ENCODE measurements at regions not wholly inside any gene's neighbourhood (a gene's known extent, or its start where the extent isn't known, plus 50 kb on each side); places are given as distances from the start of the nearest gene placed in this dataset.
A peak's percentile ranks its signal among the peaks of the same experiment; 100 is the strongest.

DNA sequence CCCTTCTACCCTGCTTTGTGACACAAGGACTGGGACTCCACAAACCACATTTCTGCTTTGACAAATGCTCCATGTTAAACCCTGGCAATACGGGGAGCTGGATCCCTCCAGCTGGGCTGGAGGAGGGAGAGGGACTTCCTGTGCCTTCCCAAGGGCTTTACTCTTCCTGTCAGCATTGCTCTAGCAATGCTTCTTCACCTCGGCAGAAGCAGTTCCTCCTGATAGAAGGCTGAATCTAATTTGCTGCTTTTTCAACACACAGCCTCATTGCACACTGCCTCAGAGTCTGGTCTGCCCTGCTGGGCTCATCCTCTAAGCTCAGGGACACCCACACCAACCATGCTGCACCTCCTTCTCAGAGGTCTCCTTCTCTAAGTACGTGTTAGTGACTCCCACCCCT lies 142.8 kb upstream of the SMAD3 start (continued):
- TF ChIP-seq, protein P1, sequence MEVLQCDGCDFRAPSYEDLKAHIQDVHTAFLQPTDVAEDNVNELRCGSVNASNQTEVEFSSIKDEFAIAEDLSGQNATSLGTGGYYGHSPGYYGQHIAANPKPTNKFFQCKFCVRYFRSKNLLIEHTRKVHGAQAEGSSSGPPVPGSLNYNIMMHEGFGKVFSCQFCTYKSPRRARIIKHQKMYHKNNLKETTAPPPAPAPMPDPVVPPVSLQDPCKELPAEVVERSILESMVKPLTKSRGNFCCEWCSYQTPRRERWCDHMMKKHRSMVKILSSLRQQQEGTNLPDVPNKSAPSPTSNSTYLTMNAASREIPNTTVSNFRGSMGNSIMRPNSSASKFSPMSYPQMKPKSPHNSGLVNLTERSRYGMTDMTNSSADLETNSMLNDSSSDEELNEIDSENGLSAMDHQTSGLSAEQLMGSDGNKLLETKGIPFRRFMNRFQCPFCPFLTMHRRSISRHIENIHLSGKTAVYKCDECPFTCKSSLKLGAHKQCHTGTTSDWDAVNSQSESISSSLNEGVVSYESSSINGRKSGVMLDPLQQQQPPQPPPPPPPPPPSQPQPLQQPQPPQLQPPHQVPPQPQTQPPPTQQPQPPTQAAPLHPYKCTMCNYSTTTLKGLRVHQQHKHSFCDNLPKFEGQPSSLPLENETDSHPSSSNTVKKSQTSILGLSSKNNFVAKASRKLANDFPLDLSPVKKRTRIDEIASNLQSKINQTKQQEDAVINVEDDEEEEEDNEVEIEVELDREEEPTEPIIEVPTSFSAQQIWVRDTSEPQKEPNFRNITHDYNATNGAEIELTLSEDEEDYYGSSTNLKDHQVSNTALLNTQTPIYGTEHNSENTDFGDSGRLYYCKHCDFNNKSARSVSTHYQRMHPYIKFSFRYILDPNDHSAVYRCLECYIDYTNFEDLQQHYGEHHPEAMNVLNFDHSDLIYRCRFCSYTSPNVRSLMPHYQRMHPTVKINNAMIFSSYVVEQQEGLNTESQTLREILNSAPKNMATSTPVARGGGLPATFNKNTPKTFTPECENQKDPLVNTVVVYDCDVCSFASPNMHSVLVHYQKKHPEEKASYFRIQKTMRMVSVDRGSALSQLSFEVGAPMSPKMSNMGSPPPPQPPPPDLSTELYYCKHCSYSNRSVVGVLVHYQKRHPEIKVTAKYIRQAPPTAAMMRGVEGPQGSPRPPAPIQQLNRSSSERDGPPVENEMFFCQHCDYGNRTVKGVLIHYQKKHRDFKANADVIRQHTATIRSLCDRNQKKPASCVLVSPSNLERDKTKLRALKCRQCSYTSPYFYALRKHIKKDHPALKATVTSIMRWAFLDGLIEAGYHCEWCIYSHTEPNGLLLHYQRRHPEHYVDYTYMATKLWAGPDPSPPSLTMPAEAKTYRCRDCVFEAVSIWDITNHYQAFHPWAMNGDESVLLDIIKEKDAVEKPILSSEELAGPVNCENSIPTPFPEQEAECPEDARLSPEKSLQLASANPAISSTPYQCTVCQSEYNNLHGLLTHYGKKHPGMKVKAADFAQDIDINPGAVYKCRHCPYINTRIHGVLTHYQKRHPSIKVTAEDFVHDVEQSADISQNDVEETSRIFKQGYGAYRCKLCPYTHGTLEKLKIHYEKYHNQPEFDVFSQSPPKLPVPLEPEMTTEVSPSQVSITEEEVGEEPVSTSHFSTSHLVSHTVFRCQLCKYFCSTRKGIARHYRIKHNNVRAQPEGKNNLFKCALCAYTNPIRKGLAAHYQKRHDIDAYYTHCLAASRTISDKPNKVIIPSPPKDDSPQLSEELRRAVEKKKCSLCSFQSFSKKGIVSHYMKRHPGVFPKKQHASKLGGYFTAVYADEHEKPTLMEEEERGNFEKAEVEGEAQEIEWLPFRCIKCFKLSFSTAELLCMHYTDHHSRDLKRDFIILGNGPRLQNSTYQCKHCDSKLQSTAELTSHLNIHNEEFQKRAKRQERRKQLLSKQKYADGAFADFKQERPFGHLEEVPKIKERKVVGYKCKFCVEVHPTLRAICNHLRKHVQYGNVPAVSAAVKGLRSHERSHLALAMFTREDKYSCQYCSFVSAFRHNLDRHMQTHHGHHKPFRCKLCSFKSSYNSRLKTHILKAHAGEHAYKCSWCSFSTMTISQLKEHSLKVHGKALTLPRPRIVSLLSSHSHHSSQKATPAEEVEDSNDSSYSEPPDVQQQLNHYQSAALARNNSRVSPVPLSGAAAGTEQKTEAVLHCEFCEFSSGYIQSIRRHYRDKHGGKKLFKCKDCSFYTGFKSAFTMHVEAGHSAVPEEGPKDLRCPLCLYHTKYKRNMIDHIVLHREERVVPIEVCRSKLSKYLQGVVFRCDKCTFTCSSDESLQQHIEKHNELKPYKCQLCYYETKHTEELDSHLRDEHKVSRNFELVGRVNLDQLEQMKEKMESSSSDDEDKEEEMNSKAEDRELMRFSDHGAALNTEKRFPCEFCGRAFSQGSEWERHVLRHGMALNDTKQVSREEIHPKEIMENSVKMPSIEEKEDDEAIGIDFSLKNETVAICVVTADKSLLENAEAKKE (CRISPR knock-in tag; IDR thresholded peaks at IDR 0.05): no peak

DNA sequence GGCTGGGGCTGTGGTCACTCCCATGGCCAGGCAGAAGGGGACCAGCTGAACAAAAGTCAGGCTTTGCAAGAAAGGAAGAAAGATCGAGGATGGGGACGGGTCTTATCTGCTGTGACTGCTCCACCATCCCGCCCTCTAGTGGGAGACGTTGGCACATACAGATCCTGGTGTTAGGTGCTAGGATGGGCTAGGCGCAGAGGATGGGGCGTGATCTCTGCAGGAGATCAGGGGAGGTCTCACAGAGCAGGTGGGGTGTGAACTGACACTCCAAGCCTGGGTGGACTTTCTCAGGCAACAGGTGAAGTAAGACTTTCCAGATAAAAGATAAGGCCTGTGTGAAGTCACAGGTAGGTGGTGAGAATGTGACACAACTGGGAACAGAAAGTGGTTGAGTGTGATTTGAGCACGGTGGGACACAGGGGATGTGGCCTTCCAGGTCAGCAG lies 141.9 kb upstream of the SMAD3 start:
- Mint-ChIP-seq H3K27me3 (ENCODE audit: insufficient read depth, low read depth, poor library complexity) (peaks cover 8% of the 10 kb centered on the region), H3K4me1 (peaks cover 3% of the 10 kb centered on the region), H3K9me3 (peaks cover 2% of the 10 kb centered on the region; the same call in 1 of the 3 replicates), H3K4me3 (no peak overlapping the region), H3K36me3 (ENCODE audit: low read depth) (no peaks in the 10 kb centered on the region), H3K27ac (no peak overlapping the region)
- no peak overlapping the region for H3K27ac ChIP-seq (ENCODE audit: low read depth)
- peak overlapping the region; percentile 89 for H2AFZ ChIP-seq
- TF ChIP-seq, protein P2, sequence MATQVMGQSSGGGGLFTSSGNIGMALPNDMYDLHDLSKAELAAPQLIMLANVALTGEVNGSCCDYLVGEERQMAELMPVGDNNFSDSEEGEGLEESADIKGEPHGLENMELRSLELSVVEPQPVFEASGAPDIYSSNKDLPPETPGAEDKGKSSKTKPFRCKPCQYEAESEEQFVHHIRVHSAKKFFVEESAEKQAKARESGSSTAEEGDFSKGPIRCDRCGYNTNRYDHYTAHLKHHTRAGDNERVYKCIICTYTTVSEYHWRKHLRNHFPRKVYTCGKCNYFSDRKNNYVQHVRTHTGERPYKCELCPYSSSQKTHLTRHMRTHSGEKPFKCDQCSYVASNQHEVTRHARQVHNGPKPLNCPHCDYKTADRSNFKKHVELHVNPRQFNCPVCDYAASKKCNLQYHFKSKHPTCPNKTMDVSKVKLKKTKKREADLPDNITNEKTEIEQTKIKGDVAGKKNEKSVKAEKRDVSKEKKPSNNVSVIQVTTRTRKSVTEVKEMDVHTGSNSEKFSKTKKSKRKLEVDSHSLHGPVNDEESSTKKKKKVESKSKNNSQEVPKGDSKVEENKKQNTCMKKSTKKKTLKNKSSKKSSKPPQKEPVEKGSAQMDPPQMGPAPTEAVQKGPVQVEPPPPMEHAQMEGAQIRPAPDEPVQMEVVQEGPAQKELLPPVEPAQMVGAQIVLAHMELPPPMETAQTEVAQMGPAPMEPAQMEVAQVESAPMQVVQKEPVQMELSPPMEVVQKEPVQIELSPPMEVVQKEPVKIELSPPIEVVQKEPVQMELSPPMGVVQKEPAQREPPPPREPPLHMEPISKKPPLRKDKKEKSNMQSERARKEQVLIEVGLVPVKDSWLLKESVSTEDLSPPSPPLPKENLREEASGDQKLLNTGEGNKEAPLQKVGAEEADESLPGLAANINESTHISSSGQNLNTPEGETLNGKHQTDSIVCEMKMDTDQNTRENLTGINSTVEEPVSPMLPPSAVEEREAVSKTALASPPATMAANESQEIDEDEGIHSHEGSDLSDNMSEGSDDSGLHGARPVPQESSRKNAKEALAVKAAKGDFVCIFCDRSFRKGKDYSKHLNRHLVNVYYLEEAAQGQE (IDR thresholded peaks at IDR 0.05; ENCODE audit: unreplicated experiment): no peak
- TF ChIP-seq JUNB (IDR thresholded peaks at IDR 0.05; ENCODE audit: unreplicated experiment) (no peak), STAT1 (IDR thresholded peaks at IDR 0.05; ENCODE audit: unreplicated experiment) (no peak)
- TF ChIP-seq, protein P3, sequence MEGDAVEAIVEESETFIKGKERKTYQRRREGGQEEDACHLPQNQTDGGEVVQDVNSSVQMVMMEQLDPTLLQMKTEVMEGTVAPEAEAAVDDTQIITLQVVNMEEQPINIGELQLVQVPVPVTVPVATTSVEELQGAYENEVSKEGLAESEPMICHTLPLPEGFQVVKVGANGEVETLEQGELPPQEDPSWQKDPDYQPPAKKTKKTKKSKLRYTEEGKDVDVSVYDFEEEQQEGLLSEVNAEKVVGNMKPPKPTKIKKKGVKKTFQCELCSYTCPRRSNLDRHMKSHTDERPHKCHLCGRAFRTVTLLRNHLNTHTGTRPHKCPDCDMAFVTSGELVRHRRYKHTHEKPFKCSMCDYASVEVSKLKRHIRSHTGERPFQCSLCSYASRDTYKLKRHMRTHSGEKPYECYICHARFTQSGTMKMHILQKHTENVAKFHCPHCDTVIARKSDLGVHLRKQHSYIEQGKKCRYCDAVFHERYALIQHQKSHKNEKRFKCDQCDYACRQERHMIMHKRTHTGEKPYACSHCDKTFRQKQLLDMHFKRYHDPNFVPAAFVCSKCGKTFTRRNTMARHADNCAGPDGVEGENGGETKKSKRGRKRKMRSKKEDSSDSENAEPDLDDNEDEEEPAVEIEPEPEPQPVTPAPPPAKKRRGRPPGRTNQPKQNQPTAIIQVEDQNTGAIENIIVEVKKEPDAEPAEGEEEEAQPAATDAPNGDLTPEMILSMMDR (conservative IDR thresholded peaks at IDR 0.05; ENCODE audit: low read depth in 2 of 2): peak; percentile 84 to 94
- H3K4me3 ChIP-seq: no peak overlapping the region
- peaks cover 3% of the 10 kb centered on the region; the same call in 1 of the 2 replicates for H3K9me2 ChIP-seq (ENCODE audit: insufficient read depth)
- no peaks in the 10 kb centered on the region for H4K20me1 ChIP-seq (replicated peaks; ENCODE audit: insufficient read depth)
- no peaks in the 10 kb centered on the region for H3K79me2 ChIP-seq (replicated peaks; ENCODE audit: insufficient read depth)
- H3K4me2 ChIP-seq: no peak overlapping the region
- H3K36me3 ChIP-seq (ENCODE audit: insufficient read depth): no peaks in the 10 kb centered on the region
- DNase-seq (ENCODE audit: low spot score) (peak; percentile 88), ATAC-seq (peak; percentile 98)
- no peaks in the 10 kb centered on the region for H3F3A ChIP-seq (replicated peaks; ENCODE audit: low read depth)
- no peaks in the 10 kb centered on the region for H3K27me3 ChIP-seq (ENCODE audit: insufficient read depth)
- H3K4me1 ChIP-seq (ENCODE audit: insufficient read depth): 0 out of 2 replicates have a peak, but pooled peaks cover 7% of the 10 kb centered on the region

Data from GM23338 (cell line).